ENCODE measurements at regions not wholly inside any gene's neighbourhood (a gene's known extent, or its start where the extent isn't known, plus 50 kb on each side); places are given as distances from the start of the nearest gene placed in this dataset.

DNA sequence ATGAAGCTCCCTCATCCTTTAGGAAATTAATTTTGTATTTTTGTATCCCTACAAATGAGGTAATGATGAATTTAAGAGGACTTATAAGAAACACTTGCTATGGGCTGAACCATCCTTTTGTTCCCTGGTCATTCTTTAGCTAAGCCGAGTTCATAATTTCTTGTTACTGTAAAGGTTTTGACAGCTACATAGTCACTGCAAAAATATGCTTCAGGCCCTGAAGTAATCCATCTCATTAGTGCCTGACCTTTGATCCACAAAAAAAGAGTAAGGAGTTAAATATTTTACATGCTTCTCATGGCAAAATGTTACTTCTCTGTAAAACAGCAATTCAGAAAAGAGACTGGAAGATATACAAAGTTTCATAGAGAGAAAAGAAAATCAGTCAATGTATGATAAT is 290.6 kb upstream of the SLIT2 start:
- no peak overlapping the region for H4K8ac ChIP-seq (replicated peaks; ENCODE audit: insufficient read length, low read depth, low read length)

More for the DNA sequence above, 290.6 kb upstream of the SLIT2 start:
- Histone ChIP-seq H3K9me3 (ENCODE audit: control insufficient read depth, low read depth, low read length) (no peaks in the 10 kb centered on the region), H4K5ac (ENCODE audit: insufficient read length, low read depth, low read length) (no peak overlapping the region), H4K20me1 (ENCODE audit: control insufficient read depth, insufficient read depth, insufficient read length) (no peaks in the 10 kb centered on the region), H3K79me2 (ENCODE audit: insufficient read depth, low read length) (no peaks in the 10 kb centered on the region), H2BK15ac (ENCODE audit: low read depth, low read length) (no peak overlapping the region), H3K4me1 (ENCODE audit: insufficient read depth, low read length) (no peaks in the 10 kb centered on the region), H3K56ac (ENCODE audit: insufficient read length, low read depth, low read length) (no peak overlapping the region), H3K27me3 (ENCODE audit: insufficient read depth, low read length) (no peaks in the 10 kb centered on the region), H2AFZ (ENCODE audit: low read length) (no peak overlapping the region), H2BK20ac (ENCODE audit: low read depth, low read length, poor library complexity, severe bottlenecking) (no peak overlapping the region), H2BK120ac (ENCODE audit: low read depth, low read length, poor library complexity, severe bottlenecking) (no peak overlapping the region), H3T11ph (ENCODE audit: low read length) (no peak overlapping the region), H3K14ac (ENCODE audit: insufficient read depth, low read length) (no peak overlapping the region), H2AK5ac (ENCODE audit: insufficient read length, low read length) (no peak overlapping the region), H4K91ac (ENCODE audit: insufficient read length, low read depth, low read length) (no peak overlapping the region), H3K23ac (ENCODE audit: insufficient read length, low read depth, low read length) (no peak overlapping the region), H2BK5ac (ENCODE audit: insufficient read length, low read length) (no peak overlapping the region), H3K23me2 (ENCODE audit: insufficient read length, low read depth, low read length, poor library complexity, severe bottlenecking) (no peaks in the 10 kb centered on the region), H2BK12ac (ENCODE audit: insufficient read length, low read depth, low read length) (no peak overlapping the region), H3K79me1 (ENCODE audit: insufficient read depth, low read depth, low read length, poor library complexity, severe bottlenecking) (no peaks in the 10 kb centered on the region), H3K27ac (ENCODE audit: insufficient read length, low read depth, low read length) (no peak overlapping the region), H3K4me2 (ENCODE audit: insufficient read depth, insufficient read length, low read length) (no peak overlapping the region), H3K4ac (ENCODE audit: low read depth, low read length) (no peak overlapping the region), H3K9ac (ENCODE audit: extremely low read depth, insufficient read length, low read length) (no peak overlapping the region), H3K18ac (ENCODE audit: insufficient read length, low read depth, low read length) (no peak overlapping the region)
- peaks cover 0 to 5% (median 0%) of the 10 kb centered on the region in 3 experiments; a peak in 1 of 7 replicates for H3K36me3 Mint-ChIP-seq (ENCODE audit: insufficient read depth in 1 of 3, low read depth in 3 of 3)
- no peaks in the 10 kb centered on the region for H3K4me1 Mint-ChIP-seq
- no peaks in the 10 kb centered on the region for H3K27me3 Mint-ChIP-seq (ENCODE audit: low read depth)
- H3K9me3 Mint-ChIP-seq: peaks cover 5 to 11% of the 10 kb centered on the region in 2 experiments; a peak in 4 of 5 replicates
- no peak overlapping the region for H3K4me3 Mint-ChIP-seq
- TF ChIP-seq, protein P1, sequence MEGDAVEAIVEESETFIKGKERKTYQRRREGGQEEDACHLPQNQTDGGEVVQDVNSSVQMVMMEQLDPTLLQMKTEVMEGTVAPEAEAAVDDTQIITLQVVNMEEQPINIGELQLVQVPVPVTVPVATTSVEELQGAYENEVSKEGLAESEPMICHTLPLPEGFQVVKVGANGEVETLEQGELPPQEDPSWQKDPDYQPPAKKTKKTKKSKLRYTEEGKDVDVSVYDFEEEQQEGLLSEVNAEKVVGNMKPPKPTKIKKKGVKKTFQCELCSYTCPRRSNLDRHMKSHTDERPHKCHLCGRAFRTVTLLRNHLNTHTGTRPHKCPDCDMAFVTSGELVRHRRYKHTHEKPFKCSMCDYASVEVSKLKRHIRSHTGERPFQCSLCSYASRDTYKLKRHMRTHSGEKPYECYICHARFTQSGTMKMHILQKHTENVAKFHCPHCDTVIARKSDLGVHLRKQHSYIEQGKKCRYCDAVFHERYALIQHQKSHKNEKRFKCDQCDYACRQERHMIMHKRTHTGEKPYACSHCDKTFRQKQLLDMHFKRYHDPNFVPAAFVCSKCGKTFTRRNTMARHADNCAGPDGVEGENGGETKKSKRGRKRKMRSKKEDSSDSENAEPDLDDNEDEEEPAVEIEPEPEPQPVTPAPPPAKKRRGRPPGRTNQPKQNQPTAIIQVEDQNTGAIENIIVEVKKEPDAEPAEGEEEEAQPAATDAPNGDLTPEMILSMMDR (conservative IDR thresholded peaks at IDR 0.05): no peak
- WGBS (ENCODE audit: extremely low coverage, insufficient read length, low lambda C conversion rate): no CpG with 5 or more reads among the region's 1 CpG
- DNase-seq: no peak
- H3K27ac Mint-ChIP-seq: no peak overlapping the region
